Esophagus mucosa (tissue), 1 donor: ENCODE measurements at regions not wholly inside any gene's neighbourhood (a gene's known extent, or its start where the extent isn't known, plus 50 kb on each side); places are given as distances from the start of the nearest gene placed in this dataset.

Experiments used
- ATAC-seq: fragments of 200-7000 bp; cut with Tn5 transposase; one replicate; pipeline ENCODE4 v1.9.1; 2020
- donor health status: DM: yes; HTN: yes; CAD: no.

DNA sequence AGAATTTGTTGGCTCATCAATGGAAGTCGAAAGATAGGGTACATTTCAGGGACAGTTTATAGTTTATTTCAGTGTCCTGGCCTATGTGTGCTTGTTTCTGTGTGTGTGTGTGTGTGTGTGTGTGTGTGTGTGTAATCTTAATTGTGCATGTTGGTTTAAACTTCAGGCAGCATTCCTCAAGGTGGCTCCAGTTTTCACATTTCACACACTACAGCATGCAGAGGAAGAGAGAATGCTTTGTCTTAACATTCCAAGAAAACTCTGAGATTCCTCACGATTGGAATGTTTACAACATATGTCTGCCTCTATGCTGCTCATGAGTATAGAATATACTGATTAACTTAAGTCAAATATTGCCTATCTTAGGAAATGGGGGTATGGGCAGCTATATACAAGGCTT, 332.6 kb upstream of the EPHA7 start:
- no peak for ATAC-seq

DNA sequence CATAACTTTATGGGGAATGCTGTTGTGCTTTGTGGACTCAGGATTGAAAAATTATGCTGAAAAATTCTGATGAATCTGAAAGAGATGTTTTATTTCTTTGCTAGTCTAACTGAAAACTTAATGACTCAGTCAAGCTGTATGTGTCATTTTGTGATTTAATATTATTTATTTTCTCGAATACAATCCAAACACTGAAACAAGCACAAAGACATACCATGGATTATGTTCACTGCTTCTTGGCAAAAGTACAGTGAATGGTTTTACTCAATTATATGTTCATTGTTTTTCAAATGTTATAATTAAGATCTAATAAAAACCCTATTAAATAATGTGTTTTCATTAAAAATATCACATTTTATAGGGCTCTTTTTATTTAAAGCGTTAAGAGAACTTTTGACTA, 330.6 kb upstream of the EPHA7 start:
- no peak for ATAC-seq

DNA sequence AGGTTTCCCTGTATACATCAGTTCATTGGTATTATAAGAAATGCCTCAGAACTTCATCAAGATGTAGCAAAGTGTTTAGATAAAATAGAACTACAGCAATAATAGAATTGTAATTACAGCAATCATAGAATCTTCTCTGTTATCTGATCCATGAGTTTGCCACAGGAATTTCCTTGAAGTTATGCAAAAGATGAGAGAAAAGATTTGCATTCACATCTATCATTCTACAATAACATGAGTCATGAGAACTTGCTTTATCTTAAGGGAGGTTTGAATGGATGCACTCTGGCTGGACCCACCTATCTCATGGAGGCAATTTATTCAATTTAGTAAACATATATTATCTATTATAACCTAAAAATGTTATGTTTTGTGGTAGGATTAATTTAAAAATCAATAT, 329.8 kb upstream of the EPHA7 start:
- ATAC-seq, result no peak

DNA sequence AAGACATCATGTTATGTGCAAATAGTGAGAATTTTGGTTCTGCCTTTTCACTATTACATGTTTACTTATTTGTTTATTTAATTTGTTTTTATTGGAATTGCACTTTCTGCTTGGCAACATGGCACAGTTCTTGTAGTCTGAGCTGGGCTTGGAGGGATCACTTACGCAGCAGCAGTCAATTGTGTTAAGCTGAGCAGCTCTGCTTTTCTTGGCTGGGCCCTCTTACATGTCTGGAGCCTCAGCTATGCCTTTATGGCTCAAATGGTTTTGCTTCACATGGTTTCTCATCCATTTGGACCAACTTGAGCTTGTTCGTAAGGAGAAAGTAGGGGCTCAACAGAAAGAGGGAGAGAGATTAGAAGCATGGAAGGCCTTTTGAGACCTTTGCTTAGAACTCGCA, 327.5 kb upstream of the EPHA7 start:
- no peak for ATAC-seq

DNA sequence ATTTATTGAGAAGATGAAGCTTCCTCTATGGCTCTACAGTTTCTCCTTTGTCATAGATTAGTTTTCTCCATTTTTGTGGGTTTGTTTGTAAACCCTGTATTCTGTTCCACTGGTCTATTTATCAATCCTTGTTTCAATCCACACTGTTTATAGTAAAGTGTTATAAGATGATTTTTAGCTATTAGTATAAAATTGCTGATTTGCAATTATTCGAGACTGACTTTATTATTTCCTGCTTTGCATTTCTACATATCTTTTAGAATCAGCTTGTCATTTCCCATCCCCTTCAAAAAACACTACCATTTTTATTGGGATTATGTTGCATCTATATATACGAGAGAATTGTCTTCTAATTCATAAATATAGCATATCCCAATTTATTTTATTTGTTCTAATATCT, 325.9 kb upstream of the EPHA7 start:
- ATAC-seq, result no peak

DNA sequence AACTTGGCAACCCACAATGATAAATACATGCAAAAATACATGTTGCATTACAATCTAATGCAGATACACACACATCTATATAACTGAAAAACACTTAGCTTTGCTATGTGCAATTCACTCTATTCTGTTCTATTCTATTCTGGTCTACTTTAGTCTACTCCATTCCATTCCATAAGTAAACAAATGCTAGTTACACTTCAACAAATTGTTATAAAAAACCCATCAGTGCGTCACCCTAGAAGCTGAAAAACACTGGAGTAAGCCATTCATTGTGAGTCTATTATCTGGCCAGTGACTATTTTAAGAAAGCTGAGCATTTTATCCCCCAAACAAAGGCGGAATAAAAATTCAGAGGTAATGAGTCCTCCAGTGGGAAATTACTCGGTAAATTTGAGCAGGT, 315.7 kb upstream of the EPHA7 start:
- no peak for ATAC-seq

DNA sequence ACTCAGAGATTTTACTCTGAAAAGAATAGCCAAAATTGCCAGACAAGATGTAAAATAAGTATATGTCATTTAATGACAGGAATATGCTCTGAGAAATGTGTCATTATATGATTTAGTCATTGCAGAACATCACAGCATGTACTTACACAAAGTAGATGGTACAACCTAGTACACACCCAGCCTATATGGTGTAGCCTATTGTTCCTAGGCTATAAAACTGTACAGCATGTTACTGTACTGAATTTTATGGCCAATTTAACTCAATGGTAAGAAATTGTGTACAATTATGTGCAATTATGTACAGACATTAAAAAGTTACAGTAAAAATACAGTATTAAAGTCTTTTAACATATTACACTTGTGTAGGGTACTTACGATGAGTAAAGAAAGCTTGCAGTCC, 311.9 kb upstream of the EPHA7 start:
- no peak for ATAC-seq

DNA sequence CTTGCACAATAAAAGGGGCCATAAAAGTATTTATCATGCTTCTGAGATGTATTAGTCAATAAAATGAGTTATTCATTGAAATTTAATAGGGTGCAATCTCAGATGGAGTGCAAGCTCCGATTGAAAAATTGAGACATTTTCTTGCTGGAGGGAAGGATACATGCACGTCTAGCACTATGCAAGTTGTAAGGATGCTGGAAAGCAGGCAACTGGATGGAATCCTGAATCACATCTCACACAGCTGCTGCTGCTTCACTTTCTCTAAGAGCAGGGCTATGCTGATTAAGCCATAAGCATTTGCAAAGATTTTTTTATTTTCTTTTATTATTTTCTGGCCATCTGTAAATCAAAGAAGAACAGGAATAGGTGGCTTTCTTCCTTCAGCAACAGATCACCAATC, 308.8 kb upstream of the EPHA7 start:
- no peak for ATAC-seq

DNA sequence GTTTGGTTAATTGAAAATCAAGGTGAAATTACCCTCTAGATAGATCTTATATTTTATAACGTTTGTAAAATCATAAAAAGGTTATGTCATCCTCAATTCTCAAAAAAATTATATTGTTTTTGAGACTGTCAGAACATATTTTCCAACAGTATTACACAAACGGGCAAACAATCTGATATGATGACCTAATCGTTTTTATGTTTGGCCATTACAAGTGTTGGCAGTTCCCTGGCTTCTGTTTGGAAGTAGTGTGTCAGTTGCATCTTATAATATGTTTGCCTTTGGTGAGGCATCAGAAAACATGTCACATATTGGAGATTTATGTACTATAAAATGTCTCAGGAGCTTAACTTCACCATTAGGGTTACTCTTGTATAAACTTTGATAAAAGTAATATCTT, 308.1 kb upstream of the EPHA7 start:
- no peak for ATAC-seq

DNA sequence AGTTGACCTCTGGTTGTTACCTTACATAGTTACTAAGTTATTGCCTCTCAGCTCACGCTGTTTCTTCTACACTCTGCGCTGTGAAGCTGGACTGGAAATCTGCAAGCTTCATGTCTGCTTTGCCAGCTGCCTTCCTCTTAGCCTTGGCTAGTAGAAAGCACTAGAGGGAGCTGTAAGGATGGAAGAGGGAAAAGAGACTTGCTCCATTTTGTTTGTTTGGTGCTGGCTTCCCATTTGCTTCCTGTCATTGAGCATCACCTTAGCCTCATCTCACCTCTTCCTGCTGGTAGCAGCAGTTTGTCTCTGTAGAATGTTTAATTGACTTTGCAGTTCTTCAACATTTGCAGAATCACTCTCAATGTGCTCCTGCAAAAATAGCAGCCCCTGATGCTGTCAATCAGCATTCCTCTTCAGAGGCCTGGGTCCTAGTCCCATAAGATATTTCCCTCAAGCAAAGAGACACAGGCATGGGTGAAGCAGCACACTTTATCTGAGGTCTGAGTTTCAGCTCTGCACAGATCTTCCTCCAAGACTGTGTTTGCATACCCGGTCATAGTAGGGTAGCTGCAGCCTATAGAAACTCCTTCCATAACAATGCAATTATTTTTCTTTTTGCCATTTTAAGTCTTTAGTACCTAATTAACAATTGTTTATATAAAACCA, 302.2 kb upstream of the EPHA7 start:
- no peak for ATAC-seq

DNA sequence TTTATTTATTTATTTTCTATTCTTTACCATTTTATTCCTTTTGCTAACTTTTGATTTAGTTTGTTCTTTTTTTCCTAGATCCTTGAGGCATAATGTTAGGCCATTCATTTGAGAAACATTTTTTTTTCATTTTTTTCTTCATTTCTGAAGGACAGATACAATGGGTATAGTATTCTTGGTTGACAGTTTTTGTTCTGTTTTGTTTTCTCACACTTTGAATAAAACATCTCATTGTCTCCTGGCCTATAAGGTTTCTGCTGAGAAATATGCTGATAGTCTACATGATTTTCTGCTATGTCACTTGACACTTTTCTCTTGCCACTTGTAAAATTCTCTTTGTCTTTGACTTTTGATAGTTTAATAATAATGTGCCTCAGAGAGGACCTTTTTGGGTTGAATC, 294.6 kb upstream of the EPHA7 start:
- ATAC-seq, result no peak

DNA sequence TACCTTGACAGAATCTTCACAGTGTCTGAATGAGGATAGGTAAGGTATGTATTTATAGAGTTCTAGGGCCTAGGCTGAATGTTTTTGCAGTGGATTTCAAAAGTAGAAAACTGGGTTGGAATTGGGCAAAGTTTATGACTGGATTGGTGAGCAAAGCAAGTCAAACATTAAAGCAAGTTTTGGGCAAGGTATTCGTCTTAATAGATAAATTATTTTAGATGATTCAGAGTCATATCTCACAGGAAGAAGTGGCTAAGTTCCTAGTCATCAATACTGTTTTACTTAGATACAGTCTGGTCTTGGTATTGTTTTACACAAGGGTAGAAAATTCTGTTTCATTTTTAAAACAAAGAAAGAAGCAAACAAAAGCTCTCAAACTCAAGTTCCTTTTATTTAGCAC, 284.1 kb upstream of the EPHA7 start:
- no peak for ATAC-seq

DNA sequence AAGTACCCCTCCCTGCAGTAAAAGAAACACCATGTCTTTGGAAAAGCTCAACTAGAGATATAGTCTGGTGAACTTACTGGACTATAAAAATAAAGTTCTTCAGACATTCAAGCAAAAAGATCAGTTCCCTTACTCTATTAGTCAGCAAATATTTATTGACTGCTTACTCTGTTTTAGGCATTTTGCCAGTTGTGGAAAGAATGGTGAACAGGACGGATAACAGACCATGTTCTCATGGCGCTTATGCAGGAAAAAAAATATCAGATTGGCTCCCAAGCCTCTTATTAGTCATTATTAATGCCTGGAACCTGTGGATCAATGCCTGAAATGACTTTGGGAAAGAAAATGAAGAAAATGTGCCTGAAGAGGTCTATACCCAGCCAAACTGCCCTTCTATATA, 282.2 kb upstream of the EPHA7 start:
- no peak for ATAC-seq

DNA sequence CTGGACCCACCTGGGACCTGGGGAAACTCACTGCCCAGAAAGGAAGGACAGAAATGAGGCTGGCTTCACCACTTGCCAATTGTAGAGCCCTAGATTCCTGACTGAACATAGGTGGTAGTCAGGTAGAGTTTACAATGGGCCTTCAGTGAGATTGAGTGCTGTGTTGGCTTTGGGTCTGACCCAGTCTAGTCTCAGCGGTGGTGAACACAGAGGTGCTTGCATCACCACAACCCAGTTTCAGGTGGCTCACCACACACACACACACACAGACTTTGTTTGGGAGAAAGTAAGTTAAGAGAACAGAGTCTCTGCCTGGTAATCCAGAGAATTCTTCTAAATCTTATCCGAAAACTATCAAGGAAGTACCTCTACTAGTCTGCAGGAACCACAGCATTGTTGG, 266.1 kb upstream of the EPHA7 start:
- ATAC-seq, result no peak

DNA sequence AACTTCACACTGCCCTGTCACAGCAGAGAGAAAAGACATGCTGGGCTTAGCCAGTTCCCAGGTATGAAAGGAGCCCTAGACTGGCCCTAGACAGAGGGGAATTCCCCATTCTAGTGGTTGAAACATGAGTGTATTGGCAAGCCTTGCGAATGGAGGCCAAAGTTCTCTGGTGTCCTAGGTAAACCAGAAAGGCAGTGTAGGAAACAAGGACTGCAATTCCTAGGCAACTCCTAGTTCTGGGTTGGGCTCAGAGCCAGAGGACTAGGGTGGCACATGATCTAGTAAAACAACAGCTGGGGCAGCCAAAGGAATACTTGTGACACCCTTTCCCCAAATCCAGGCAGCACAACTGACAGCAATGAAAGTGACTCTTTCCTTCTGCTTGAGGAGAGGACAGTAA, 265.0 kb upstream of the EPHA7 start:
- ATAC-seq, result no peak

DNA sequence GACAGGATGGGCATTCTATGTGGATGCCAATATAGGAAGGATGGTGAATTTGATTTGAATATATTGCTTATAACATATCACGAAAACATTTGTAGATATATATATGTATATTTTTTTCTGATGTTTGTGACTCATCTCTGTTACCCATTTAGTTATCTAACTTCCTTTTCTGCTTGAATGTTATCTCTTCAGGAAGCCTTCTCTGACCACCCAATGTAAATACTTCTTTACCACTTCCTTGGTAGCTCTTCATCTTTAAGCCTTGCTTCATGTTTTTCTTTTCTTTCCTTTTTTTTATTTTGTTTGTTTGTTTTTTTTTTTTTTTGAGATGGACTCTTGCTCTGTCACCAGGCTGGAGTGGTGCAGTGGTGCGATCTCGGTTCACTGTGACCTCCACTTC, 260.5 kb upstream of the EPHA7 start:
- ATAC-seq, result no peak

DNA sequence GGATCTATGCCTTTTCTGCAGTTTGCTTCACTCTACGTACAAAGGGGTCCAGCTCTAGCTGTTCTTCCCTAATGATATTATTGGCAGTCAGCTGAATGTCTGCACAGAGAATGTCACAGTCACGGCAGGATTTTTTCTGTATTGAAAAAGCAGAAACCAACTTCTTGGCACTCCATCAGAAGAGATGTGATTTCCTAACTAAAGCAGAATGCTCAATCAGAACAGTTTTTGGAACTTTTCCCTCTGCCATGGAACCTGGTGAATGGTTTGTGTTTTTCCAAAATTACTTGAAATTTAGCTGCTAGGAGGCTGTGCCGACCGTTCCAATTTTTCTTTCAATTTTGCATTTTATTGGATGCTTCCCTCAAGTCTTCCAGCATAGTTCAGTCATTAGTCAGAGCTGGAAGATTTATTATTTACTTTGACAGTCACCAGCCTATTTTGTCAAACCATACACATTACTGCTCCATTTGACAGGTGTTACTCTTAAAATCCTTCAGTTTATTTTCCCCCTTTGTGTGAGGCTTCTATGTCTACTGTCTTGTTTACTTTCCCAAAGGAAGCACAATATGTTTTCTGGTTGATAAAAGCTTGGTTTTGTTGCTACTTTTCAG, 259.6 kb upstream of the EPHA7 start:
- ATAC-seq, result no peak

DNA sequence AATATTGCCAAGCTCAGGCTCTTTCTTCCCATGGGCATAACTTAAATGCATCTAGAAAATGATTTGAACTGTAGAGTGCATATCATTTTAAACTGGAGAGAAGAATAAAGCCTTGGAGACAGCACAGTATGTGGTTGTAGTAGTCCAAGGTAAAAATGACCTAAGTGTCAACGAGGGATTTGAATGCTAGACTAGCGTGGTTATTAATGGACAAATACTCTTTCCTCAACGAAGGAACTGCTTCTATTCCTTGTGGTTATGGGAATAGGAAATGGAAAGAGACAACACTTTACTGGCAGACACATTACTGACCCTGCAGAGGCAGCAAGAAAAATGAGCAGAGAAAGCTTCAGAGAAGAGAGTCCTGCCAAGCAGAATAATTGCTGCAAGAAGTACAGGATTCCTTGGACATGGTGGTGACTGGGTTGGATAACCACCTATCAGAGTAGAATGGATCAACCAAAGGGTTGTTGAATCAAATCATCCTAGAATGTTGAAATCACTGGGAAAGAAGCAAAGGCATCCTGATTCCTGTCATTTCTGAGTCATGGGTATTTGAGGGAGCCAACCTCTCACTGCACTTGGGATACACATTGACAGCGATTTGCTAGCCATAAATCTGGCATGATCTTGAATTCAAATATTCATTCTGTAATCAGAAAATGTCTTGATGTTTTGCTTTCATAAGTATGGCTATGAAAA, 258.1 kb upstream of the EPHA7 start:
- no peak for ATAC-seq

DNA sequence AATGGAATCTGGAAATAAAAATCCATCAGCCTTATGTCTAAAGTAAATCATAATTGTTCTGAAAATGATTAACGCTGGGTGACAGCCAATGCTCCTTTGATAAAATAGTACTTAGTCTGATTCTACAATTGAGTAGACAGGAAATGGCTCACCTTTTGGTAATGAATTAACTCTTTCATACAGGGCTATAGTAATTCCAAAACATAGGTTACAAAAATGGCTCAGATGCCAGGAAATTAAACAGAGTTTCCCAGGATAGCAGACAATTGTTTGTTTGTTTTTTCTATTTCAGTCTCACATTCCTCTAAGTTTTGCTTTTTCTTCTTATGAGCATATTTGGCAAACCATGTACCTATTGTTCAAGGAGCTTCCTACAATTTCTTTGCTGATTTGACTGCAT, 257.2 kb upstream of the EPHA7 start:
- no peak for ATAC-seq

DNA sequence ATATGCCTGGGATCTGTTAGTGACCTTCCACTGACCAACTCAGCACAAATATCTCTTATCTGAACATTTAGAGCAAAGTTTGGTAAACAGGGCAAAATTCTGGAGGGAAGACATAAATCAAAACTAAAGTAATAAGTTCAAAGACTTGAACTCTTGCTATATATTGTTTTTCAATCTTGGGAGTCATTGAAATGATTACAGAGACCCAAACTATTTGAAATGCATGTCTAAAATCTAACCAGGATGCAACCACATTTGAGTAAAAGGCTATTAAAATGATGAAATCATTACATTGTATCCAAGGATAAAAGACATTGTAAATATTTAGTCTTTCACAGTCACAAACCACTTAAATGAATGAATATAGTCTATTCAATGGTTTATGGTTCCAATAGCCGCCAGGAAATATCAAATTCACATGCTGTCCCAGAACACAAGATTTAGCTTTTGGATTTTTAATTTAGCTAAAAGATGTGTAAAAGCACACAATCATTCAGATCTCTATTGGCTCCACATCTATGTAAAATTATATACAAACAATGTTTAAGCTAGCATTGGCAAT, 256.6 kb upstream of the EPHA7 start:
- no peak for ATAC-seq

DNA sequence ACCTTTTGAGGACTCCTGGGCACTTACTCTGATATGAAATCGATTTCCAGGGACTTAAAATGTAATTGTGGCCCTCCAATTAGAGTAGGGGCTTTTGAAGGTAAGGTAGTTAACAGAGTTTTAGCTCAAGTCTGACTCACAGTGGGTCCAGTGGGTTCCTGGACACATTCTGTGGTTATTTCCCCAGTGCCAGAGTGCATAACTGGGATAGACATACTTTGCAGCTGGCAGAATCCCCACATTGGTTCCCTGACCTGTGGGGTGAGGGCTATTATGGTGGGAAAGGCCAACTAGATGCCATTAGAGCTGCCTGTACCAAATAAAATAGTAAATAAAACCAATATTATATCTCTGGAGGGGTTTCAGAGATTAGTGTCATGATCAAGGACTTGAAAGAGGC, 243.8 kb upstream of the EPHA7 start:
- no peak for ATAC-seq

DNA sequence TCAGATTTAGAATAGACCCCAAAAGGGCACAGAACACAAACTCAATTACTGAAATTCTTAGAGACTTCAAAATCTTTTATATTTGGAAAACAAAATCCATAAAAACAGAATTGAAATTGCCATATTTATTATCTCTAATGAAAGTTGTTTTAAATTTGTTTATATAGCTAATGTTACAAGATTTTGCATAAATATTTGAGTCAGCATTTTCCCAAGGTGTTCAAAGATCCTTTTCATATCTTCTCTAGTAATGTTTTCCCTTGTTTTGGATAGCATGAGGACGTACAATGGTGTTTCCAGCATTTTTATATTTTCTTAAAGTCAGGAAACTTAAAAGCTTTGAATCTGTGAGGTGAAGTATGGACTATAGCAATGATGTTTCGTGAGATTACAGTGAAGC, 235.2 kb upstream of the EPHA7 start:
- ATAC-seq, result no peak

DNA sequence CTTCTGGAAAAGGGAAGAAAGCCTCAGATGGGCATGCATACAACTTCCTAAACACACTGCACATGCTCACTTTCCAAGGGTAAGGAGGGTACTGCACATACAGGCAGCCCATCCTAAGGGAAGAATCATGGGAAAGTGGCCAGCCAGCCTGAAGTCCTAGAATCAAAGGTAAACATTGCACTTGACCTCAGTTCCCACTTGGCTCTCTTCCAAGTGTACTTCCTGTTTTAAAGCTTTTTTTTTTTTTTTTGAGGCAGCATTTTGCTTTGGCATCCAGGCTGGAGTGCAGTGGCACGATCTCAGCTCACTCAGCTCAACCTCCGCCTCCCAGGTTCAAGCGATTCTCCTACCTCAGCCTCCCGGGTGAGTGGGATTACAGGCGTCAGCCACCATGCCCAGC, 225.3 kb upstream of the EPHA7 start:
- ATAC-seq, result no peak

DNA sequence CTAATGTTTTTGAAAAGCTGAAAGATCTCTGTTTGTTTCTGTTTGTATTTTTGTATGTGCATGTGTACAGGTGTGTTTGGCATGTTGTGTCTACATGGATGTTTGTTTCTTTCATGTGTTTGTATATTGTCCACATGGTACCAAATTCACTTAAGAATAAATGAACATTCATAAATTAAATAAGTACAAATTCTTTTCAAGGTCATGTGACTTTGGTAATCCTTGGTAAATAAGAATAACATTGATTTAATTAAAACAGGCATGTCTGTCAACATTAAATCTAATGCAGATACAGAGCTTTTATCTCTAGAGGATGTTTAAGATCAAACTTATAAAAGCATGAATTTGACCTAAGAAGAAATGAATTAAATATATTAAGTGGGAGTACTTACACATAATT, 219.8 kb upstream of the EPHA7 start:
- no peak for ATAC-seq
